ENCODE measurements at regions not wholly inside any gene's neighbourhood (a gene's known extent, or its start where the extent isn't known, plus 50 kb on each side); places are given as distances from the start of the nearest gene placed in this dataset.
A peak's percentile ranks its signal among the peaks of the same experiment; 100 is the strongest.

DNA sequence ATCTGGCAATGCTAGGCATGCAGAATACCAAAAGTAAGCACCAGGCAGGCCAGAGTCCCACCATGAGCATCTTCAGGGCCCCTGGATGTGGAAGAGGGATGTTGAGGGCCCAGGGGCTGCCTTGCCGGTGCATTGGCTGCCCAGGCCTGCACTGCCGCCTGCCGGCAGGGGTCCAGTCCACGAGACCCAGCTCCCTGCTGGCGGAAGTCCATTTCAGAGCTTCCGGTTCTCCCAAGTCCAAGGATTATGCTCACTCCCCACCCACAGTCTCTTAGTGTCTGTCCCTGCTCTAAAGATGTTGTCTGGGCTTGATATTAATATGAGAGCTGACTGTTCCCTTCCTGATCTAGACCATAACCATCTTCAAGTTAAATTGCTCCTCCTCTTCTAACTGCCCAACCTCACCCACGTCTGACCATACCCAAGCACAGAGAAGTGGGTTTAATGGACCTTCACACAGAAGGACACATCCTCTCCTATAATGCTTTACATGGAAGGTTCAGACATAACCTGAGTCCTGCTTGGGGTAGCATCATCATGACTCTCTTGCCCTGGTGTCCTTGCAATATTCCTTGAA is 117.4 kb downstream of the DAD1 start:
- H2AFZ ChIP-seq (ENCODE audit: low read length): no peak overlapping the region
- no peaks in the 10 kb centered on the region for H3K9me3 ChIP-seq (ENCODE audit: insufficient read depth, low read depth, low read length)

DNA sequence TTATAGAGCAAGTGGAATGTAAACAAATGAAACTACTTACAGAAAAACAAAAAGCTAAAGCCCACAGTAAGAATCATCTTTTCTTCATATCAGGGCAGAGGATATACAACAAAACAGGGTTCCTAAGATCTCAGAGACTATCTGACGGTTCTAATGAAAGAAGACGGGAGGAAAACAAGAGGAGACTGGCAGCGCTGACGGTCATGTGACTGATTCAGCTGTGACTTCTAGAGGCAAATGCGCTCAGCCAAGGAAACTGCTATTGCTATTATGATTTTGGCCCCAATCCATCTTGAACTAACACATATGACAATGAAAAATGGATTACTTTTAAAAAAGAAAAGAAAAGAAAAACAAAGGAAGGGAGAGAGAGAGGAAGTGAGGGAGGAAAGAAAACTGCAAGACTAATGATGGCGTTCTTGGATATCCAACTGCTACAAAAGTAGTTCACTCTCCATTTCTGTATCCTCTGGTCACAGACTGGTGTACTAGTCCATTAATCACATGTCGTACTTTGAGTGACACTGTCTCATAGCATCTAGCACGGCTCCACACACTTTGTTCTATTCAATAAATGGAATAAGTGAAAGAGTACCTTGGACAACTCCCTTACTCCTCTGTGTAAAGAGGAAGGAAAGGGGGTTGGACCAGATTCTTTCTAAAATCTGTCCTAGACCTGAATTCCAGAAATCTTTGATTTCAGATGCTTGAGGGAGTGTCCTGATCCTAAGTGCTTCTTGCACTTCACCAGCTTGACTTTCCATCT is 119.3 kb downstream of the DAD1 start:
- Histone ChIP-seq H3K36me3 (ENCODE audit: insufficient read depth, low read length) (peaks cover 16% of the 10 kb centered on the region), H2AFZ (ENCODE audit: low read length) (no peak overlapping the region), H3K9me2 (replicated peaks; ENCODE audit: low read depth, low read length) (no peaks in the 10 kb centered on the region), H3K4me1 (ENCODE audit: insufficient read depth, low read length, poor library complexity, severe bottlenecking) (peaks cover 87% of the 10 kb centered on the region), H3K27me3 (ENCODE audit: insufficient read depth, low read length, poor library complexity, severe bottlenecking) (no peaks in the 10 kb centered on the region), H4K20me1 (ENCODE audit: insufficient read depth, low read length, poor library complexity, severe bottlenecking) (peaks cover 5% of the 10 kb centered on the region), H3K4me3 (ENCODE audit: low read length, poor library complexity, severe bottlenecking) (no peak overlapping the region), H3K9ac (ENCODE audit: low read depth, low read length, poor library complexity, severe bottlenecking) (no peak overlapping the region), H3K79me2 (ENCODE audit: insufficient read depth, low read length) (peaks cover 52% of the 10 kb centered on the region), H3K9me3 (ENCODE audit: insufficient read depth, low read depth, low read length) (no peaks in the 10 kb centered on the region), H3K4me2 (ENCODE audit: low read depth, low read length, poor library complexity, severe bottlenecking) (no peak overlapping the region), H3F3A (ENCODE audit: low read depth) (peaks cover 21% of the 10 kb centered on the region)
- TF ChIP-seq EZH2phosphoT487 (IDR thresholded peaks at IDR 0.05; ENCODE audit: borderline replicate concordance): no peak
- TF ChIP-seq, protein P1, sequence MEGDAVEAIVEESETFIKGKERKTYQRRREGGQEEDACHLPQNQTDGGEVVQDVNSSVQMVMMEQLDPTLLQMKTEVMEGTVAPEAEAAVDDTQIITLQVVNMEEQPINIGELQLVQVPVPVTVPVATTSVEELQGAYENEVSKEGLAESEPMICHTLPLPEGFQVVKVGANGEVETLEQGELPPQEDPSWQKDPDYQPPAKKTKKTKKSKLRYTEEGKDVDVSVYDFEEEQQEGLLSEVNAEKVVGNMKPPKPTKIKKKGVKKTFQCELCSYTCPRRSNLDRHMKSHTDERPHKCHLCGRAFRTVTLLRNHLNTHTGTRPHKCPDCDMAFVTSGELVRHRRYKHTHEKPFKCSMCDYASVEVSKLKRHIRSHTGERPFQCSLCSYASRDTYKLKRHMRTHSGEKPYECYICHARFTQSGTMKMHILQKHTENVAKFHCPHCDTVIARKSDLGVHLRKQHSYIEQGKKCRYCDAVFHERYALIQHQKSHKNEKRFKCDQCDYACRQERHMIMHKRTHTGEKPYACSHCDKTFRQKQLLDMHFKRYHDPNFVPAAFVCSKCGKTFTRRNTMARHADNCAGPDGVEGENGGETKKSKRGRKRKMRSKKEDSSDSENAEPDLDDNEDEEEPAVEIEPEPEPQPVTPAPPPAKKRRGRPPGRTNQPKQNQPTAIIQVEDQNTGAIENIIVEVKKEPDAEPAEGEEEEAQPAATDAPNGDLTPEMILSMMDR (conservative IDR thresholded peaks at IDR 0.05; ENCODE audit: low read length): no peak

More for the DNA sequence above, 117.4 kb downstream of the DAD1 start:
- Histone ChIP-seq H3K79me2 (ENCODE audit: insufficient read depth, low read length) (peaks cover 56% of the 10 kb centered on the region), H3K9me2 (replicated peaks; ENCODE audit: low read depth, low read length) (no peaks in the 10 kb centered on the region), H3K9ac (ENCODE audit: low read depth, low read length, poor library complexity, severe bottlenecking) (peak overlapping the region; percentile 98), H3K36me3 (ENCODE audit: insufficient read depth, low read length) (no peaks in the 10 kb centered on the region), H3K4me2 (ENCODE audit: low read depth, low read length, poor library complexity, severe bottlenecking) (peak overlapping the region; percentile 93), H3K27me3 (ENCODE audit: insufficient read depth, low read length, poor library complexity, severe bottlenecking) (no peaks in the 10 kb centered on the region), H3K4me3 (ENCODE audit: low read length, poor library complexity, severe bottlenecking) (peak overlapping the region; percentile 27), H3K4me1 (ENCODE audit: insufficient read depth, low read length, poor library complexity, severe bottlenecking) (peaks cover 87% of the 10 kb centered on the region), H3F3A (ENCODE audit: low read depth) (peaks cover 7% of the 10 kb centered on the region; the same call in 1 of the 2 replicates), H4K20me1 (ENCODE audit: insufficient read depth, low read length, poor library complexity, severe bottlenecking) (no peaks in the 10 kb centered on the region)
- no peak for TF ChIP-seq EZH2phosphoT487 (IDR thresholded peaks at IDR 0.05; ENCODE audit: borderline replicate concordance)
- TF ChIP-seq, protein P1 (conservative IDR thresholded peaks at IDR 0.05; ENCODE audit: low read length): peak; percentile 87

DNA sequence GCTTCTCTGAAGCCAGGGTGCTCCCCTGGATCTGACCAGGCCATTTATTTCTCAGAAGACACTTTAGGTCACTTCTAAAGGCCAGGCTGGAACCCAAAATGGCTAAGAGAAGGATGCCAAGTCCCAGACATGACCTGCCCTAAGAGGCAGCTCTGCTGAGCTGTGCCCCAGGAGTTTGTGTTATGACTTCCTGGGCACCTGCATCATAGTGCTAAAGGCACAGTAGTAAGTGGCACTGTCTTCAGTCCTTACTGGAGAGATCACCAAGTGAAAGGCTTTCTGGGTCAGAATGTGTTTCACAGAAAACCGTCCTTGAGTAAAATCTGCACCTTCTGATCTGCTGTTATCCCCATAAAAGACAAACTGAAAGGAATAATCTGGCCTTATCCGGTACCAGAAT is 120.2 kb downstream of the DAD1 start:
- Histone ChIP-seq H3K27me3 (ENCODE audit: insufficient read depth, low read length, poor library complexity, severe bottlenecking) (no peaks in the 10 kb centered on the region), H3K9me3 (ENCODE audit: insufficient read depth, low read depth, low read length) (no peaks in the 10 kb centered on the region), H3F3A (ENCODE audit: low read depth) (peaks cover 21% of the 10 kb centered on the region), H3K79me2 (ENCODE audit: insufficient read depth, low read length) (peaks cover 52% of the 10 kb centered on the region), H3K9me2 (replicated peaks; ENCODE audit: low read depth, low read length) (no peaks in the 10 kb centered on the region), H2AFZ (ENCODE audit: low read length) (no peak overlapping the region), H3K4me1 (ENCODE audit: insufficient read depth, low read length, poor library complexity, severe bottlenecking) (peaks cover 87% of the 10 kb centered on the region), H3K36me3 (ENCODE audit: insufficient read depth, low read length) (peaks cover 25% of the 10 kb centered on the region), H3K4me3 (ENCODE audit: low read length, poor library complexity, severe bottlenecking) (no peak overlapping the region), H3K4me2 (ENCODE audit: low read depth, low read length, poor library complexity, severe bottlenecking) (peak overlapping the region; percentile 11), H4K20me1 (ENCODE audit: insufficient read depth, low read length, poor library complexity, severe bottlenecking) (peaks cover 5% of the 10 kb centered on the region), H3K9ac (ENCODE audit: low read depth, low read length, poor library complexity, severe bottlenecking) (peak overlapping the region; percentile 29)
- no peak for TF ChIP-seq EZH2phosphoT487 (IDR thresholded peaks at IDR 0.05; ENCODE audit: borderline replicate concordance)
- TF ChIP-seq, protein P1 (conservative IDR thresholded peaks at IDR 0.05; ENCODE audit: low read length): no peak

Data from Loucy (cell line).